ENCODE measurements at regions not wholly inside any gene's neighbourhood (a gene's known extent, or its start where the extent isn't known, plus 50 kb on each side); places are given as distances from the start of the nearest gene placed in this dataset.

DNA sequence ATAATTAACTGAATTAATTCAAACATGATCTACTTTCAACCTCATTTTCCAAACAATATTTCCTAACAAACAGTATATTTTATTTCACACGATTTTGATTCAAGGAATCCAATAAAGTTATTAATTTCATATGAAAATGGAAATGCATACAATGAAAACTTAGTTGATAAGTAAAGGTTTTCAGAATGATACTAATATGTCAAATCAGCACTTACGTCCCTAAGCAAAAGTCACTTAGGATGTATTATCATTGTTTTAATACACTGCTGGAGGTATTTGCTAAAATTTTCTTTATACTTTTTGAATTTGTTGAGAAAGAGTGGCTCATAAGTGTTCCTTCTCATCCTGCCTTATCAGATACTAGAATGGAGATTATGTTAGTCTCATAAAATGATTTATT is 266.8 kb upstream of the PUDP start:
- TF ChIP-seq, protein P1, sequence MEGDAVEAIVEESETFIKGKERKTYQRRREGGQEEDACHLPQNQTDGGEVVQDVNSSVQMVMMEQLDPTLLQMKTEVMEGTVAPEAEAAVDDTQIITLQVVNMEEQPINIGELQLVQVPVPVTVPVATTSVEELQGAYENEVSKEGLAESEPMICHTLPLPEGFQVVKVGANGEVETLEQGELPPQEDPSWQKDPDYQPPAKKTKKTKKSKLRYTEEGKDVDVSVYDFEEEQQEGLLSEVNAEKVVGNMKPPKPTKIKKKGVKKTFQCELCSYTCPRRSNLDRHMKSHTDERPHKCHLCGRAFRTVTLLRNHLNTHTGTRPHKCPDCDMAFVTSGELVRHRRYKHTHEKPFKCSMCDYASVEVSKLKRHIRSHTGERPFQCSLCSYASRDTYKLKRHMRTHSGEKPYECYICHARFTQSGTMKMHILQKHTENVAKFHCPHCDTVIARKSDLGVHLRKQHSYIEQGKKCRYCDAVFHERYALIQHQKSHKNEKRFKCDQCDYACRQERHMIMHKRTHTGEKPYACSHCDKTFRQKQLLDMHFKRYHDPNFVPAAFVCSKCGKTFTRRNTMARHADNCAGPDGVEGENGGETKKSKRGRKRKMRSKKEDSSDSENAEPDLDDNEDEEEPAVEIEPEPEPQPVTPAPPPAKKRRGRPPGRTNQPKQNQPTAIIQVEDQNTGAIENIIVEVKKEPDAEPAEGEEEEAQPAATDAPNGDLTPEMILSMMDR (IDR thresholded peaks at IDR 0.05; ENCODE audit: extremely low read depth, missing control alignments) = no peak

DNA sequence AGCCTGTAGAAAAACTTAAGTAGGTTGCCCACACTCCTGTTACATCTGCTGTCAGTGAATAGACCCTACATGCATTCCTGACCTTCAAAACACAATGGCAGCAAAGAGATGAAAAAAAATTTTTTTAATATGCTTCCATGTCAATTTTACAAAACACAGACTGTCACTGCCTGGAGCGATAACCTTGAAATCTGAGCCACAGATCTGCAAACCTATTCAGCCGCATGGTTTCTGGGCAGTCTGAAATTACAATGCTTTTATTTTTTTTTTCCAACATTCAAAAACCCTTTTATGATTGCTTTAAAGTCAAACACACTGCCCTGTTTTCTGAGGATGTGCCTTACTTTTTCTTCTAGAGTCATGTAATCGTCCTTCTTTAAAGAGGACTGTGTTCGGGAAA is 264.9 kb upstream of the PUDP start:
- TF ChIP-seq, protein P1 (IDR thresholded peaks at IDR 0.05; ENCODE audit: extremely low read depth, missing control alignments) = no peak
- DNase-seq (ENCODE audit: low spot score) = no peak

More for the DNA sequence above, 266.8 kb upstream of the PUDP start:
- no peak for DNase-seq (ENCODE audit: low spot score)

GRCh38 chrX:7409866-7410265 is 261.9 kb upstream of the PUDP start:
- TF ChIP-seq, protein P1 (IDR thresholded peaks at IDR 0.05; ENCODE audit: extremely low read depth, missing control alignments) = no peak
- DNase-seq (ENCODE audit: low spot score) = no peak

- no peak for DNase-seq (ENCODE audit: low spot score)
- TF ChIP-seq, protein P1 (IDR thresholded peaks at IDR 0.05; ENCODE audit: extremely low read depth, missing control alignments) = no peak
These were observed 251.4 kb upstream of the PUDP start for GRCh38 chrX:7399373-7399772.

GRCh38 chrX:7390441-7390840 is 242.5 kb upstream of the PUDP start:
- TF ChIP-seq, protein P1 (IDR thresholded peaks at IDR 0.05; ENCODE audit: extremely low read depth, missing control alignments) = no peak
- no peak for DNase-seq (ENCODE audit: low spot score)

- DNase-seq (ENCODE audit: low spot score) = no peak
- TF ChIP-seq, protein P1 (IDR thresholded peaks at IDR 0.05; ENCODE audit: extremely low read depth, missing control alignments) = no peak
These were observed 241.6 kb upstream of the PUDP start for GRCh38 chrX:7389576-7389975.

DNA sequence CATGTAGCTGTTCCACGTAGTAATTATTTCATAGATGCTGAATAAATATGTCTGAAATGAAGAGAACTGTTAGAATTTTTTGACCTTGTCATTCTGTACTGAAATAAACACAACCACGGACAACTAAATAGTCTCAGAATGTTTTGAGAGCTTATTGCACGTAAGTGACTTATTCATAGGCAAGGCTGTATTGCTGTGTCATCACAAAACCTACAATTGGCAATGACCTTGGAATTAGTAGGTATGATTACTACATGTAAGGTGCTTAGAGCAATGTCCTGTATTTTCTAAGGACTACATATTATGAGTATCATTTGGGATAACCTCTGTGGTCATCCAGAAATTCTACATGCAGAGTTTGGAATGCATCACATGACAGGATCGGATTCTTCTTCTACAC is 237.2 kb upstream of the PUDP start:
- TF ChIP-seq, protein P1 (IDR thresholded peaks at IDR 0.05; ENCODE audit: extremely low read depth, missing control alignments) = no peak
- DNase-seq (ENCODE audit: low spot score) = no peak
